ENCODE measurements at regions not wholly inside any gene's neighbourhood (a gene's known extent, or its start where the extent isn't known, plus 50 kb on each side); places are given as distances from the start of the nearest gene placed in this dataset.
"Not testable (repeated sequence)": the region's sequence is repeated elsewhere in the genome, so short reads cannot be mapped to it uniquely, and the experiment has no call there.

DNA sequence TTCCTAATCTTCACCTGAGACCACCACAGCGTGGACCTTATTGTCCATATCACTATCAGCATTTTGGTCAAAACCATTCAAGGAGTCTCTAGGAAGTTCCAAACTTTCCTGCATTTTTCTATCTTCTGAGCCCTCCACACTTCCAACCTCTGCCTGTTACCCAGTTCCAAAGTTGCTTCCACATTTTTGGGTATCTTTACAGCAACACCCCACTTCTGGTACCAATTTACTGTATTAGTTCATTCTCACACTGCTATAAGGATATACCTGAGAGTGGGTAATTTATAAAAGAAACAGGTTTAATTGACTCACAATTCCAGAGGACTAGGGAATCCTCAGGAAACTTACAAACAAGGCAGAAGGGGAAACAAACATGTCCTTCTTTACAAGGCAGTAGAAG is 103.3 kb upstream of the CBLB start:
- TF ChIP-seq CTCF (IDR thresholded peaks at IDR 0.05; ENCODE audit: insufficient read depth, low read length), result no peak
- no peak for DNase-seq (ENCODE audit: low read depth)
- H3K4me3 ChIP-seq (ENCODE audit: low read depth, low read length), result no peak overlapping the region

DNA sequence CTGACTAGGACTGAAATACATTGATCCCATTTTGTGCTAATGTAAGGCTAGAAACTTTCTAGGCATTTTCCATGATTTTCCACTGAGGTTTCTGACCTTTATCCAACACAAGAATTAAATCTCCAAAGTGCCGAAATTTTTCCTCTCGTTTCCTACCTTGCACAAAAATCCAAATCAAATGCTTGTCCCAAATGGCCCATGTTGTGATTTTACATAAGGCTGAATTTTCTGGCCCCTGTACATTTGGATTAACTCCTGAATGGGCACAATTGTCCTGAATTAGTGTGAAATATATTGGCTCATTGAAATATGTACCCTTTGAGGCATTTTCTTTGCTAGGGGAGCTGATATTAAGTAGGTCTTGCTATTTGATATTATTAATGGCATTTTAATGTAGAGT is 105.6 kb upstream of the CBLB start:
- TF ChIP-seq CTCF (IDR thresholded peaks at IDR 0.05; ENCODE audit: insufficient read depth, low read length), result no peak
- H3K4me3 ChIP-seq (ENCODE audit: low read depth, low read length), result no peak overlapping the region
- DNase-seq (ENCODE audit: low read depth), result no peak

DNA sequence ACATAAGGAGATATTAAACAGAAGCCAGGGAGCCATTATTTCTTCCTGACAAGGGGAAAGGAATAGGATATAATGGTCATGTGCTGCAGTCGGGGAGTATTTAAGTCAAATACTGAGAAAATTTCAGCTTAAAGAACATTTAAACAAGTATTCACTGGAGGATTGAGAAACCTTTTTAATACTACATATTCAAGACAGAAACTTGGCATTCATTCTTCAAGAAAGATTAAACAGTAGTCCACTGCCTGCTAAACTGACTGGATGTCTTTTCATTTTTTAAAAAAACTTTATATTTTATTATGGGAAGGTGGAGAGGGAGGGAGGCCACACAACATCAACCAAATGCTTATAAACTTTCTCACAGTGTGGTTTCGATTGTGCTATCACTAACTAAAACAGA is 107.4 kb upstream of the CBLB start:
- peak; percentile 66 for DNase-seq (ENCODE audit: low read depth)
- no peak for TF ChIP-seq CTCF (IDR thresholded peaks at IDR 0.05; ENCODE audit: insufficient read depth, low read length)
- H3K4me3 ChIP-seq (ENCODE audit: low read depth, low read length), result no peak overlapping the region

DNA sequence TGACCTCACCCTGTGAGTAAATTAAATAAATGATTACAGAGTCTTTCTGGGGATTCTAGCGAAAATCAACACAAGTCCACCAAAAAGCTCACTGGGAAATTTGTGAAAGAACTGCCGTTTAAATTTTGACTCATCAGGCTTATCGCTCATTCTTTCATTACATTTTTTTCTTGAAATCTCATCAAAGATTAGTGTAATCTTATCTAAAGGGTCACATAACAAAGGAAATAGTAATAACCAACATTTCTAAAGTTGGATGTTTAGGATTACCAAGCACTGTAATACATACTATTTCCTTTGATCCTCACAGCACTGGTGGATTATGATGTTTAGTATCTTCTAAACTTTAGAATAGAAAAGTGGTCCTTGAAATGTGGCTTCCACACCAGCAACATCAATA is 111.1 kb upstream of the CBLB start:
- no peak for TF ChIP-seq CTCF (IDR thresholded peaks at IDR 0.05; ENCODE audit: insufficient read depth, low read length)
- H3K4me3 ChIP-seq (ENCODE audit: low read depth, low read length), result no peak overlapping the region
- DNase-seq (ENCODE audit: low read depth), result peak; percentile 74

DNA sequence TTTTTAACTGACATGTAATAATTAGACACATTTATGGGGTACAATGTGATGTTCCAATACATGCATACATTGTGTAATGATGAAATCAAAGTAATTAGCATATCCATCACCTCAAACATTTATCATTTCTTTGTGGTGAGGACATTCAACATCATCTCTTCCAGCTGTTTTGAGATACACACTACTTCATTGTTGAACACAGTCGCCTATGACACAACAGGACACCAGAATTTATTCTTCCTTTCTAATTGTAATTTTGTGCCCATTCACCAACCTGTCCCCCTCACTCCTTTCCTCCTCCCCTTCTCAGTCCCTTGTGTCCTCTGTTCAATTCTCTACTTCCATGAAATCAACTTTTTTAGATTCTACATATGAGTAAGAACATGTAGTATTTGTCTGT is 113.4 kb upstream of the CBLB start:
- no peak for TF ChIP-seq CTCF (IDR thresholded peaks at IDR 0.05; ENCODE audit: insufficient read depth, low read length)

DNA sequence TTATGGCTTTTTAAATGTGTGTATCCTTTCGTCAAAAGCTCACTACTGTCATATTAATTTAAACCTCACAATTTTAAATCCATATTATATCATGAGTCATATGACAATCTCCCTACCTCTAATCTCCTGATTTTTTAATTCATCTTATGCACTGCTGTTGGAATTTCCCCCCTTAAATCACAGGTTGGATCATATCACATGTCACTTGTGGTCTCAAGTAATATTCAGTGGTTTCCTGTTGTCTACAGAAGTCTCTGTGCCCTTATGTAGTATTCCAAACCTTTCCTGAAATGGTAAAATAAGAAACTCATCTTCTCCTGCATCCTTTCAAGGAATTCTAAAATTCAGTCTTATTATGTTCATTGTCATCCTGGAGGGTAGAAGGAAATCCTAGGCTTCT is 116.0 kb upstream of the CBLB start:
- DNase-seq (ENCODE audit: low read depth), result no peak
- H3K4me3 ChIP-seq (ENCODE audit: low read depth, low read length), result no peak overlapping the region
- TF ChIP-seq CTCF (IDR thresholded peaks at IDR 0.05; ENCODE audit: insufficient read depth, low read length), result no peak

More for the DNA sequence above, 113.4 kb upstream of the CBLB start:
- H3K4me3 ChIP-seq (ENCODE audit: low read depth, low read length), result no peak overlapping the region
- DNase-seq (ENCODE audit: low read depth), result no peak

DNA sequence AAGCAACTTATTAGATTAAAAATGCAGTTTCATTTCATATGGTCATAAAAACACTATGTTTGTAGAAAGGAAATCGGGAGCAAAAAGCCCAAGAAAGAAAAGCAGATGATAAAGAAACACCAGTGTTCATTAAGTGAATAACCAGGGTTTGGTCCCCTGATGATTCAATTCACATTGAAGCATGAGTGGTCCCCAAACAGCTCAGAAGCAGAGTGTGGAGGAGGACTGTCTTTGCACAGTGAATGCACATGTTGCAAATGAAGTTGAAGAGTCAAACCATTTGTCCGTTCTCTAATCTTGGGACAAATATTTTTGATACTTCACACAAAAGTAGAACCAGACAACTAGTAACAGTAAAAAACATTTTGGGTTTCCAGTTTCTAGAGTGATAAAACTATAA is 117.5 kb upstream of the CBLB start:
- DNase-seq (ENCODE audit: low read depth); H3K4me3 ChIP-seq (ENCODE audit: low read depth, low read length): not testable (repeated sequence)
